LoVo (cell line): ENCODE measurements at regions not wholly inside any gene's neighbourhood (a gene's known extent, or its start where the extent isn't known, plus 50 kb on each side); places are given as distances from the start of the nearest gene placed in this dataset.

Experiments used
- DNase-seq: peaks from one replicate; pipeline ENCODE4 v3.0.0-alpha.2; 2016; ENCODE audit warnings: low spot score

DNA sequence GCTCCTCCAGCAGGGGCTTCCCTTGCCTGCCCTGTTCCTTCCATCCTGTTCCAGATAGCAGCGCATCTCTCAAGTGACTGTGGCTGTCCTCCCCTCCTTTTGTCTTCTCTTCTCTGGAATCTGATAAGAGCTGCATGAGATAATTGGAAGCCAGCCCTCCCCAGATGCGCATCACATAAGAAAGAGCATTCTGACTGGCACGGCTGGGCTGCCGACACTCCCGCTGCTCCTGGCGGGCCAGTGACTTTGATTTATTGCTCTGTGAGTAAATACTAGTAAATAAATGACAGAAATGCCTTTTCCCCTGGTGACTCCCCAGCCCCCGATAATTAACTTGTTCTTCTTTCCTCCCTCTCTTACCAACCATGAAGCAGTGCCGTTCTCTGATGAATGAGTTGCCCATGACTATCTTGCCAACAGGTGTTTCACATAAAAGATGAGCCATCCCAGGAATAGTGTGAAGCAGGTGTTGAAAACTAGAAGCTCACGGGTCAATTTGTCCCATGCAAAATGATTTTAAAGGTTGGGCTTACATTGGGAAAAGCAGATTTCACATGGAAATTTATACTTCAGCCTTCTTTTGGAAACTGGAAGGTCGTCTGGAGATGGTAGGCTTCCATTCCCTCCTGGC is 212.3 kb downstream of the ERCC6L2 start:
- DNase-seq: peak; percentile 59

DNA sequence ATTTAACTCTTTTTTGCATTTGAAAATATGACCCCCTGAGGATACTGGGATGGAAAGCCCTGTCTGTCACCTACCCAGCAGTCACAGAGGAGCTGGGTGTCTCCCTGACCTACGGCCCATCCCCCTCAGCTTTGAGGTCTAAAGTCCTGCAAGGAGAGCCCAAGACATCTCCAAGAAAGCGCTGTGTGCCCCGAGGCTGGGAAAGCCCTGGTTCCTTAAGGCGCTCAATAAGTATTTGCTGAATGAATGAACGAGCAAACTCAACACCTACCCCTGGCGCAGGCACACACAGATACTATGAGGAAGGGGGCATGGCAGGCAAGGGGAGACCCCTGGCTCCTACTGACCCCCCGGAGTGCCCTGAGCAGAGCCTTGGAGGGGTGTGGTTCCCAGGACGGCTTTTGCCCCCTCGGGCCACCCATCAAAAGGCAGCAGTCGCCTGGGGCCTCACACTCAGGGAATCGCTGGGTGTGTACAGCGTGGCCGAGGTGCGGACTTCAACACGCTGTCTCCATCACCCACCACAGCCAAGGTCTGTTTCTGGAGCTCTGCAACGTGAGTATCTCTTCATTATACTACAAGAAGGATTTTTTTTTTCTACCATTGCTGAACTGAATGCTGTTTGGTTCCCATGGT is 211.6 kb downstream of the ERCC6L2 start:
- no peak for DNase-seq

DNA sequence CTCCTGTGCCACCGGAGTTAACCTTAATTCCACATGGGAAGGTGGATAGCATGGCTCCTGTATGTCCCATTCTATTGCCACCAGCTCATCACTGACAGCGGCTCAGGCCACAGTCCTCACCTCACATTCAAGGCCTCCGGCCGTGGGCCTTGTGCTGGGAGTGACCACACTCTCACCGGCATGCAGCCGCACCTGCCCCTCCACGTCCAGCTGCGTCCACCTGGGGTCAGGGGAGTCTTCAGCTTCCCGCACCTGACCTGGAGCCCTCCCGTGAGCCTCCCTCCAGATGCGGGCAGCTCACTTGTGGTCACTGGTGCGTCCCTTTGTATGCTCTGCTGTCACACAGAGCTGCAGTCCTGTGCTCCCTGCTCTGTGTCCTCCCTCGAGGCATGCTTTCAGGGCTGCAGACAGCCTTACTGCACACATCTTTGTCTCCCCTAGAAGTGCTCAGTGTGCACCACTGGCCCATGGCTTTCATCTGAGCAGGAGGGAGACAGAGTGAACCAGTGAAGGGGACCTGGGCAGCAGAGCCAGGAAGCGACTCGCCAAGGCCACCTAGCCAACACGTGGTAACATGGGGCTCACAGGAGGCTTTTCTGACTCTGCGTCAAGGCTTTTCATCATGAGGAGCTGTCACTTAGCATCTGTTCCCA is 210.1 kb downstream of the ERCC6L2 start:
- DNase-seq: no peak

DNA sequence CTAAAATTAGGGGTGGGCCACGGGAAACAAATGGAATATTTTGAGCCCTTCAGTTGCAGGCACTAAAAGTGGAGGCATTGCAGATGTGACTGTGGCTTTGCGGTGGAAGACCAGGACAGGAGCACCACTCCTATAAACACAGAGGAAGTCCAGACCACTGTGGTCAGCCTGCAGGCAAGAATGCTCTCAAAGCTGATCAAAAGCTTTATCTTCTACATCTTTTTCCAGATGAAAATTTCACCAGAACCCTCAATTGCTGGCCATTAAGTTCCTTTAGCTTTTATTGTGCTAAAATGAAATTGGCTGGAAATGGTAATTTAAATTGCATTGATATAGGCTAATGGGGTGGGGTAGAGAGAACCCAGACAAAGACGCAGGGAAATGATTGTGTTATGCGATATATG is 208.8 kb downstream of the ERCC6L2 start:
- DNase-seq: no peak

DNA sequence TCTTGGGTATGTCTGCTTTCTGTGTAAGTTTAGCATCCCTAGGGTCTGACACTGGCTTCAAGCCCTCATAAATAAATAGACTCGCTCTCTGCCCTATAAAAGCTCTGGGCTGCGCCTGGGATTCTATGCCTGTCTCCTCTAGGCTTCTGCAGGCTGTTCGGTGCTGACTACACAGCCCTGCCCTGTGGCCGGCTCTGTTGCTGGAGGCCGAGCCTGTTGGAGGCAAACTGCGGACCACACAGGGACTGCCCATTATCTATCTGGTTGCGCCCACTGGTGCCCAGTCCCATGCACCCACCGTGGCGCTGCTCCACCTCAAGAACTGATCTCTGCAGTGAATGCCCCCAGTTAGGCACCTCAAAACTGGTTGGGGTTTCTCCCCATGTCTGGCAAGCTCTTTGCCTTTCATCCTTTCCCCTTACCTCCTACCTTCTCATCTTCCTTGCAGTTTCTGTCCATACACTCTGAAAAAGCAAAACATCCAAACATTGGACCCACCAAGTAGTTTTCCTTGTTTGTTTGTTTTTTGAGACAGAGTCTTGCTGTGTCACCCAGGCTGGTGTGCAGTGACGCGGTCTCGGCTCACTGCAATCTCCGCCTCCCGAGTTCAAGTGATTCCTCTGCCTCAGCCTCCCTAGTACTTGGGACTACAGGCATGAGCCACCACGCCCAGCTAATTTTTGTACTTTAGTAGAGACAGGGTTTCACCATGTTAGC is 207.2 kb downstream of the ERCC6L2 start:
- DNase-seq: no peak

DNA sequence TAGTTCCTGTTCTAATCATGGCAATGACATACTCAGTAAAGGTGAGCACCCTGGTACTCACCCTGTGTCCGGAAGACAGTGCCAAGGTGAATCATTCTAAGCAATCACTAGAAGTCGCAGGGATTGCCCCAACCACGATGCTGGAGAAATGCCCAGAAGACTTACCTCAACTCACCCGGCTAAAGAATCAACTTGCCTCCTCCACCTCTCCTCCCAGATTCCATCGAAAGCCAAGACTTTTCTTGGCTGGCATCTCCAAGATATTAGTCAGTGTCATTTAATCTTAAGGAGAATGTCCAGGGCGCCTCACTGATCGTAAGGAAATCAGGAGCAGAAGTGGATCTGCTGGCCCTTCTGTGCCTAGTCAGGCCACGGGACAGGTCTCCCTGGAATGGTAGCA is 204.9 kb downstream of the ERCC6L2 start:
- peak; percentile 64 for DNase-seq

DNA sequence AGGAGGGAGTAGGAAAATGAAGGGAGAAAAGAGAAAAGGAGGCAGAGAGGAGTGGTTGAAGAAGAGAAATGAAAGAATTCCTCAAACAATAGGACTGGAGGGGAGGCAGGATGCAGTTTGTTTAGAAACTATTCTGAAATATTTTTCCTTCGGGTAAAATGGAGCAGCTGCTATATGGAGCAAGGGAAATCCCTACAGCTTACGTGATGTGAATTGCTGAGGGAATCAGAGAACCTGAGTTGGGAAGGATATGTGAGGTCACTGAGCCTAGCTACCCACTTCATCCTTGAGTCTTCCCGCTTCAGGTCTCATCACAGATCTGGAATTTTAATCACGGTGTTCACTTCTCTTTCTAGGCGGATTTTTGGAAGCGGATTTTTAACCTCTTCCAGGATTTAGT is 204.3 kb downstream of the ERCC6L2 start:
- DNase-seq: no peak

DNA sequence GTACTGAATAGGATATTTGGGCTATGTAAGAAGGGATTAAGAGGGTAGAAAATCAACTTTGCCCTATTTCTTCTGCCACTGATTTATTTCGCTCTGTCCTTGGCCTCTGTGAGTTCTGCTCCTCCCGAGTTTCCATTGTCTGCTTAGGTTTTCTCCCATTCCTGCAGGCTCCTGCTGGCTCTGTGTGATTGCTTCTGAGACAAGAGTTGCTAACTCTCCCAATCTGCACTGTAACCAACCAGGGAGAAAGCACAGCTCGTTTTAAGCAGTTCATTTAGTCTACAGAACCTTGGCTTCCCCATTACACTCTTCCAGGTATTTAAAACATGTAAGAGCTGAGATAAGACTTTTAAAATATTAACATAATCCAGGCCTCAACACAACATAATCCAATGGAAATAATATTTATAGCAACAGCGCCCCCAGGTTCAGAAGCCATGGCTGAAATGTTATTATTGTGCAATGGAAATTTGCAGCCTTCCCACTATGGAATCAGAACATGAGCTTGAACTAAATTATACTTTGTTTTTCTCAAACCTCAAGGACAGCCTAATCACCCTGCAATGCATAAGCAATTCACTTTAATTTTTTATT is 203.5 kb downstream of the ERCC6L2 start:
- no peak for DNase-seq

DNA sequence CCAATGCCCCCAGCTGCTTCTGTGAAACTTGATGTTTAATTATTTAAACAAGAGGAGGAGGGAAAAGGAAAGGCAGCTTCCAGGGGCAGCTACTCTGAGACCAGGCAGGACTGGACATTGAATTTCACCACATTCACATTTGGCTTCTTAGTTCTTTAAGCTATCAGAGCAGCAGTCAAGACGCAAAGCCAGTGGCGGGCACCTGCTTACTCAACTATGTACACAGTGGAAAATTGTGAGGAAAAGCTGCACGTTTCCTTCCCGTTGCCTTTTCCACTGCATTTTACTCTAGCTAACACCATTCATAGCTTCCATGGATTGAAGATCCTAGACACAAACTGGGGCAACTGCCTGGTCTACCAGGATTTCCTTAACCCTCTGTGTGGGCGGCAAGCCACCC is 200.3 kb downstream of the ERCC6L2 start:
- DNase-seq: no peak

DNA sequence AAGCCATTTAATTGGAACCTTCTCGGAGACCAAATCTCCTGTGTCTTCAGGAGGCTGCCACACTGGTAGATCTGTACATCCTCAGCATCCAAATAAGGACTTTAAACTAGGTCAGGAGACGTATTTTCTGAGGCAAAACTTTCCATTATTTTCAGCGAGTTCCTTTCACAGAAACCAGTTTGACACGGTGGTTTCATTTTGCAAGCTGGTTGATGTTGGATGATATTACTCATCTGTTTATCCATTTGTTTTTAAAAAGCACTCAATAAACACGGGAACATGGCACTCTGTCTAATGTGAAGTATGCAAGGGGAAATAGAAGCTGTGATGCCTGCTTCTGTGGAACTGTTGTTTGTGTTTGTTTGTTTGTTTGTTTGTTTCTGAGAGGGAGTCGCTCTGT is 199.6 kb downstream of the ERCC6L2 start:
- no peak for DNase-seq

DNA sequence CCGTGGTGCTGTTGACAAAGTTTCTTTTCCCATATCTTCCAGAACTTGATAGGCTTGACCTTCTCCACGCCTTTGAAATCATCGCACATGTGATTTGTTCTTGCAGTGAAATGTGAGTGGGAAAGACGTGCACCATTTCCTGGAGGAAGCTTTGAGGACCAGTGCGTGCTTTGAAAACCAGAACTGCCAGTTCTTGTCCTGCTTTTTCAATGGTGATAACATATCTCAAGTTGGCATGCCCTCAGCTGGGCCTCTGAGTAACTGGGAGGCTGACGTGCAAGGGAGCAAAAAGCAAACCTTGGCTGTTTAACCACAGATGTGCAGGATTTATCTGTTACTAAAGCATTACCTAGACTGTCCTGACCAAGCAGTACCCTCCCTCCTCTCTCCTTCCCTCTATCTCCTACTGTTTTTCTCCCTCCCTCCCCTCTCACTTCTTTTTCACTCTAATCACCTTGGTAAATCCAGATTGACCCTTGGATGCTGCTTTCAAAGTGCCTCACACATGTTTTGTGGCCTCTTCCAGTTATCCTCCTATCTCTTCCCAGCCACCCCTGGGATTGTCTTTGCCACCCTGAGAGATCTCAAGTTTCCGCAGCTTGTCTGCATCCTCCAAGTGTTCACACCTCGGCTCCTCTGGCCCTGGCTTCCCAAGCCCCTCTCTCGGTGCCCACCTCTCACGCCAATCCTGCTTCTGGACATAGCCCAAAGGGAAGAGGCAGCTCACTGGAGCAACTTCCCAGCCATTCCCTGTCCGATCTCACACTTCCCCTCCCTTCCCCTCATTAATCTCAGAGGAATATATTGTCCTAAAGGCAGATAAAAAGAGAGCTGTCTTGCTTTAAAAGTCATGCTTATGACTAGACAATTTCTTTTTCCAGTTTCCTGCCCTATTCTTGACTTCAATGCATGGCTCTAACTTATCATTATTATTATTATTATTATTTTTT is 198.3 kb downstream of the ERCC6L2 start:
- no peak for DNase-seq

DNA sequence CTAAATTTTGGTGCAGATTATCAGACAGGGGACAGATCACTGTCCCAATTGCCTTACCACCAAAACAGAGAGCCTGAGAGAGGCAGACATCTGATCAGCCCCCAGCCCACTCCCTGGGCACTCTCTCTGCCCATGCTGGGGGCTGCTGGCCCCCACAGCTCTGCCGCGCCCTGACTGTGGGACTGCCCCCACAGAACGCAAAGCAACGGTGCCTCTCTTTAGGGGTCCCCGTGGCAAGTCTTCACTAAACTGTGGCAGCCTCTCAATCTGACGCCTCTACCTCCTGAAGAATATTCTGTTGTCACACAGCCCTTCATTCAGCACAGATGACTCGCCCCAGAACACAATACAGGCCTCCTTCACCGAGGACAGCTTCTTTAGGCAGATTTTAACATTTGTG is 197.4 kb downstream of the ERCC6L2 start:
- no peak for DNase-seq

DNA sequence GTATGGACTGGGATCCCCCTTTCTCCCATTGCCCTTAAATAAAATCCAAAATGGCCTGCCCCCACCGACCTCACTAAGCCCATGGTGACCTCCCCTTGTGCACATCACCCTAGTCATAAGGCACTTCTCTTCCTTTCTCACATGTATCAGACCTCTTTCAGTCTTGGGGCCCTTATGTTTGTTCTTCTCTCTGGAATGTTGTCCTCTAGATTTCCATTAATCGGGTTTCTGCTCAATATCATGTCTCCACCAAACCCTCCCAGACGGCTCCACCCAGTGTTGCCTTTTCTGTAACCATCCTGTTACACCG is 196.3 kb downstream of the ERCC6L2 start:
- no peak for DNase-seq

DNA sequence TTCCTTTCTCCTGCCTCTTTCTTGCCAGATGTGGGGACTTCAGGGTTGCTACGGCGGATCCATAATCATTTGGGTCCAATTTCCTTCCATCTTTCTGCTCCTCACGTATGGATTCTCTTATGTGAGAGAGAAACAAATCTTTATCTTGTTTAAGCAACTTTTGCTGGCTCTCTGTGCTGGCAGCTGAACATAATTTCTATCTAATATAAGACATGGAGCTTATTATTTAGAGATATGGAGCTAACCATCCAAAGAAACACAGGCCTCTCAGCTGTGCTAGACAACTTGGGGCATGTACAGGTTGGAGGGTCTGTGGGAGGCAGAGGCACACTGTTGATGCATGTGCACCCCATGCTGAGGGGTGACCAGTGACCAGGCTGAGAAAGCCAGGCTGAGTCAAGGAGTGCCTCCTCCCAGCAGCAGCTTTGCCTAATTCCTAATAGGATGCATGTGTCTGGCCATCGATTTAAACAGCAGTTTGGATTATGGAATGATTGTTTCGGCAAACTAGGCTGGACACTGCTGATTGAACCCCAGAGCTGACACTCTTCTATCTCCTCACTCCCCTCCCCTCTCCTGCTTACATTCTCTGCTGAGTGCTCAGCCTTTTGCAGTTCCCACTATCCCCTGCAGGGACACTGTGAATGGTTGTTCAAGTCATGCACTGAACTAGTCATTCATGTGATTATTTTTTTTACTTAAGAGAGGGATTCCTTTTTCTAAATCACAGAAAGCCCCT is 195.8 kb downstream of the ERCC6L2 start:
- no peak for DNase-seq

DNA sequence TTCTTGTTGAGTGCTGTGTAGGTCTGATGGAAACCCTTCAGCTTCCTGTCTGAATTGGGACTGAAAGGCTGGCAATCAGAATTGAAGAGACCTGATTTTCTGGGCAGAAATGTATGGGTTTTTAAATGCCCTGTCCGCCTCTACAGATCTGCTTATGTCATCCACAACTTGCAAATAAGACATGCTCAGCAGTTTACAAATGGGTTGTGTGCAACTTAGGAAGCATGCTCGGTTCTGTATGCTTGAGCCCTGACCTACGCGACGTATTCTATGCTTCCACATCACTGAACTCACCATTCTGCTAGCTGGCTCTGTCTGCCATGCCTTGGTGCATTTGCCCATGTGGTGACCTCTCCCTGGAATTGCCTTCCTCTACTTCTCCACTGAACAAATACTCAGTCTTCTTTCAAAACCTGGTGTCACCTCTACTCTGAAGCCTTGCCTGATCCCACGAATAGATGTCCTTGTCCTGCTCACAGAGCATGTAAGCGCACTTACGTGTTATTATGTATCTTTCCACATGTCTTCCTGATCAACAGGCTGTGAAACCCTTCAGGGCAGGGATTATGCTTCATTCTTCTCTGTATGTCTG is 194.2 kb downstream of the ERCC6L2 start:
- DNase-seq: no peak

DNA sequence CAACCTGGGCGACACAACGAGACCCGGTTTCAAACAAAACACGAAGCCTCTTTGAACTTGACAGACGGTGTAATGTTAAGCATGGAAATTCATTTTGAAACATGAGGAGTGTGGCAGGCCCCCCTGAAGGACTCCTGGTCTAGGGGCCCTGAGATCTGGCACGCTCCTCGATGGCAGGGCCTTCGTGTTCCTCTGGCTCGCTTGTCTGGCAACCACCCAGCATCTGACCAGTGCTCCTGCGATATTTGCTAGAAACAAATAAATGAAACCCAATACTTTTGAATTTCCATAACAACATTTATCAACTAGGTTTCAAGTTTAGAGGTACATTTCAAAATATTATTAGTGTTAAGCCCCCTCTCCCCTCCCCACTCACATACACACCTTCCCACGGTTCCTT is 193.0 kb downstream of the ERCC6L2 start:
- DNase-seq: no peak

DNA sequence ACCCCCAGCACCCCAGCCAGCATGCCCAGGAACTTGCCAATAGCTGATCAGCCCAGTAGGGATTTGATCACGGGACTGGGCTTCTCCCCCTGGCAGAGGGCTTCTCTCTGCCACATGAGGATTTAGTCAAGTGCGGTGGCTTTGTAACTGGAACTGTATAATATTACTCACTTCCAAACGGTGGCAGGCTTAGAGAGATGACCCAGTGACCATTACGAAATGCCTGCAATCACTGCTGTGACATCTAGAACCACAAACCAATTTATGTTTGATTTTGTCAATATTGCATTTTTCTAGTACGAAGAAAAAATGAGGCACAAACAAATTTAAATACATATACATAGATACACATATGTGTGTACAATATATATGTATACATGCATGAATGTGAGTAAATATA is 192.1 kb downstream of the ERCC6L2 start:
- no peak for DNase-seq

DNA sequence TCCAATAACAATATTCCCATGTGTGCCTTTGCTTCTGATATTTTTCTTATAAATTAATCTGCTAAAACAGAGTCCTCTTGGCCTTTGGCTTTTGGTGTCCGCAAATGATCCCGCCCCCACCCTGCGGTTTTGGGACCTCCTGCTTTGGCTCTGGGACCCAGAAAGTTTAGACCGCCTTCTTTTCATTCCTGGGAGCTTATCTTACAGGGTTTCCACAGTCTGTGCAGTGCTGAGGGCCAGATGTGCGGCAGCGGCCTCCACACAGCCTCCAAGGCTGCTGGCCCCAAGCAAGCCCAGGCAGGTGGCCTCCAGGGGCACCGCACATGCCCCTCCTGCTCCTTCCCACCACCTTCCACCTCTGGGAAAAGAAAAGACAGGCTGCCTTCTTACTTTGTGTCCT is 191.5 kb downstream of the ERCC6L2 start:
- no peak for DNase-seq

DNA sequence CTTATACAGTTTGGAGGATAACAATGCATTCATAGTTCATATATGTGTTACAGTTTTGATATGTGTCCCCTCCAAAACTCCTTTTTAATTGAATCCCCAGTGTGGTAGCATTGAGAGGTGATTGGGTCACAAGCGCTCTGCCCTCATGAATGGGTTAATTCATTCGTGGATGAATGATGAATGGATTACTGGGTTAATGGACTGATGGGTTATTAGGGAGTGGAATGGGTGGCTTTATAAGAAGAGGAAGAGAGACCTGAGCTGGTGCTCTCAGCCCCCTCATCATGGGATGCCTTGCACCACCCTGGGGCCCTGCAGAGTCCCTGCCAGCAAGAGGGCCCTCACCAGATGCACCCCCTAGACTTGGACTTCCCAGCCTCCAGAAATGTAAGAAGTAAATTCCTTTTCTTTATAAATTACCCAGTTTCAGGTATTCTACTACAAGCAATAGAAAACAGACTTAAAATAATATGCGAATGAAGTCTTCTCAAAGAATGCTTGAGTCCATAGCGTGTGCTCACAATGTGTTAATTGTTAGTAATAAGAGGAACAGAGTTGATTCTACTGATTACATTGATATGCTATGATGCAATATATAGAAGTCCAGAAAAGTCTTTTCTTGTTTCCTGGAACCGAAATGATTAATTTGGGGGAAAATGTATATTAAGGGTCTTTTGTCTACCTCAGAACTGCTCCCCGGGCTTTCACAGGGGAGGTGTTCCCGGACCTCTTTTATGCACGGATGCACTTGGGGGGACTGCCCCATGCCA is 190.2 kb downstream of the ERCC6L2 start:
- no peak for DNase-seq
